ENCODE measurements at regions not wholly inside any gene's neighbourhood (a gene's known extent, or its start where the extent isn't known, plus 50 kb on each side); places are given as distances from the start of the nearest gene placed in this dataset.

- Histone ChIP-seq H3K4me1 (ENCODE audit: low read length) (no peaks in the 10 kb centered on the region), H2AFZ (ENCODE audit: low read length) (no peak overlapping the region), H3K36me3 (replicated peaks; ENCODE audit: insufficient read depth, low read length) (no peaks in the 10 kb centered on the region), H3F3A (ENCODE audit: insufficient read depth, low read length) (no peaks in the 10 kb centered on the region), H3K79me2 (ENCODE audit: low read length) (no peaks in the 10 kb centered on the region), H3K4me3 (ENCODE audit: low read length) (no peak overlapping the region), H4K20me1 (ENCODE audit: insufficient read depth, low read length) (no peaks in the 10 kb centered on the region), H3K9me3 (replicated peaks; ENCODE audit: insufficient read depth, low read length) (no peaks in the 10 kb centered on the region), H3K4me2 (ENCODE audit: low read depth, low read length) (no peak overlapping the region), H3K9me2 (replicated peaks; ENCODE audit: insufficient read depth, low read length) (no peaks in the 10 kb centered on the region), H3K27me3 (replicated peaks; ENCODE audit: insufficient read depth, low read length) (no peaks in the 10 kb centered on the region), H3K27ac (ENCODE audit: low read length) (no peak overlapping the region), H3K9ac (ENCODE audit: low read length) (no peak overlapping the region)
- no peak for TF ChIP-seq EZH2phosphoT487 (IDR thresholded peaks at IDR 0.05; ENCODE audit: low read length)
- no peak for TF ChIP-seq CTCF (IDR thresholded peaks at IDR 0.05; ENCODE audit: low read length)
- TF ChIP-seq EZH2 (optimal IDR thresholded peaks at IDR 0.05; ENCODE audit: low read depth, low read length) = no peak
- DNase-seq = no peak
Observed at GRCh38 chr11:23751280-23751679, 745.6 kb upstream of the LUZP2 start.

GRCh38 chr11:23755076-23755475 lies 741.8 kb upstream of the LUZP2 start:
- H2AFZ ChIP-seq (ENCODE audit: low read length) = no peak overlapping the region

GRCh38 chr11:23755769-23756168 lies 741.1 kb upstream of the LUZP2 start:
- Histone ChIP-seq H4K20me1 (ENCODE audit: insufficient read depth, low read length) (no peaks in the 10 kb centered on the region), H3K4me1 (ENCODE audit: low read length) (no peaks in the 10 kb centered on the region), H2AFZ (ENCODE audit: low read length) (no peak overlapping the region), H3K27me3 (replicated peaks; ENCODE audit: insufficient read depth, low read length) (no peaks in the 10 kb centered on the region), H3K9me2 (replicated peaks; ENCODE audit: insufficient read depth, low read length) (no peaks in the 10 kb centered on the region), H3K4me3 (ENCODE audit: low read length) (no peak overlapping the region), H3K36me3 (replicated peaks; ENCODE audit: insufficient read depth, low read length) (no peaks in the 10 kb centered on the region), H3K4me2 (ENCODE audit: low read depth, low read length) (no peak overlapping the region), H3K27ac (ENCODE audit: low read length) (no peak overlapping the region), H3K9me3 (replicated peaks; ENCODE audit: insufficient read depth, low read length) (no peaks in the 10 kb centered on the region), H3K9ac (ENCODE audit: low read length) (no peak overlapping the region), H3K79me2 (ENCODE audit: low read length) (no peaks in the 10 kb centered on the region), H3F3A (ENCODE audit: insufficient read depth, low read length) (no peaks in the 10 kb centered on the region)
- TF ChIP-seq EZH2 (optimal IDR thresholded peaks at IDR 0.05; ENCODE audit: low read depth, low read length) = no peak
- TF ChIP-seq CTCF (IDR thresholded peaks at IDR 0.05; ENCODE audit: low read length) = no peak
- TF ChIP-seq EZH2phosphoT487 (IDR thresholded peaks at IDR 0.05; ENCODE audit: low read length) = no peak
- DNase-seq = no peak

More at GRCh38 chr11:23755076-23755475, 741.8 kb upstream of the LUZP2 start:
- H3K27me3 ChIP-seq (replicated peaks; ENCODE audit: insufficient read depth, low read length) = no peaks in the 10 kb centered on the region
- no peak for DNase-seq
- no peak overlapping the region for H3K4me3 ChIP-seq (ENCODE audit: low read length)
- H3K36me3 ChIP-seq (replicated peaks; ENCODE audit: insufficient read depth, low read length) = no peaks in the 10 kb centered on the region
- TF ChIP-seq CTCF (IDR thresholded peaks at IDR 0.05; ENCODE audit: low read length) (no peak), EZH2phosphoT487 (IDR thresholded peaks at IDR 0.05; ENCODE audit: low read length) (no peak), EZH2 (optimal IDR thresholded peaks at IDR 0.05; ENCODE audit: low read depth, low read length) (no peak)
- H3K9ac ChIP-seq (ENCODE audit: low read length) = no peak overlapping the region
- no peaks in the 10 kb centered on the region for H4K20me1 ChIP-seq (ENCODE audit: insufficient read depth, low read length)
- no peaks in the 10 kb centered on the region for H3K9me2 ChIP-seq (replicated peaks; ENCODE audit: insufficient read depth, low read length)
- H3K79me2 ChIP-seq (ENCODE audit: low read length) = no peaks in the 10 kb centered on the region
- no peaks in the 10 kb centered on the region for H3K4me1 ChIP-seq (ENCODE audit: low read length)
- H3K4me2 ChIP-seq (ENCODE audit: low read depth, low read length) = no peak overlapping the region
- no peaks in the 10 kb centered on the region for H3K9me3 ChIP-seq (replicated peaks; ENCODE audit: insufficient read depth, low read length)
- H3F3A ChIP-seq (ENCODE audit: insufficient read depth, low read length) = no peaks in the 10 kb centered on the region
- H3K27ac ChIP-seq (ENCODE audit: low read length) = no peak overlapping the region

Data from MM.1S (cell line).